ENCODE measurements at regions not wholly inside any gene's neighbourhood (a gene's known extent, or its start where the extent isn't known, plus 50 kb on each side); places are given as distances from the start of the nearest gene placed in this dataset.
A peak's percentile ranks its signal among the peaks of the same experiment; 100 is the strongest.
"Not testable (repeated sequence)": the region's sequence is repeated elsewhere in the genome, so short reads cannot be mapped to it uniquely, and the experiment has no call there.

GRCh38 chrX:69431420-69431819, 72.7 kb upstream of the NALF2 start:
- DNase-seq (ENCODE audit: low read depth in 2 of 2), result no peak

GRCh38 chrX:69430785-69431184, 73.3 kb upstream of the NALF2 start:
- DNase-seq (ENCODE audit: low read depth in 2 of 2), result no peak

- DNase-seq (ENCODE audit: low read depth in 2 of 2), result no peak
Measured at GRCh38 chrX:69429339-69430015, 74.6 kb upstream of the NALF2 start.

- DNase-seq (ENCODE audit: low read depth in 2 of 2), result no peak
Measured at GRCh38 chrX:69428216-69428615, 75.9 kb upstream of the NALF2 start.

GRCh38 chrX:69424910-69425309, 79.2 kb upstream of the NALF2 start:
- no peak for DNase-seq (ENCODE audit: low read depth in 2 of 2)

- DNase-seq (ENCODE audit: low read depth in 2 of 2), result no peak
Measured at GRCh38 chrX:69424161-69424560, 80.0 kb upstream of the NALF2 start.

GRCh38 chrX:69422208-69422607, 81.9 kb upstream of the NALF2 start:
- DNase-seq (ENCODE audit: low read depth in 2 of 2), result not testable (repeated sequence)

GRCh38 chrX:69415698-69416097, 88.4 kb upstream of the NALF2 start:
- DNase-seq (ENCODE audit: low read depth in 2 of 2), result no peak

GRCh38 chrX:69412661-69413060, 91.5 kb upstream of the NALF2 start:
- no peak for DNase-seq (ENCODE audit: low read depth in 2 of 2)

GRCh38 chrX:69398881-69399280, 105.2 kb upstream of the NALF2 start:
- DNase-seq (ENCODE audit: low read depth in 2 of 2), result no peak

- no peak for DNase-seq (ENCODE audit: low read depth in 2 of 2)
Measured at GRCh38 chrX:69396916-69397315, 107.2 kb upstream of the NALF2 start.

GRCh38 chrX:69395306-69395705, 108.8 kb upstream of the NALF2 start:
- DNase-seq (ENCODE audit: low read depth in 2 of 2), result no peak

- no peak for DNase-seq (ENCODE audit: low read depth in 2 of 2)
Measured at GRCh38 chrX:69389101-69389501, 115.0 kb upstream of the NALF2 start.

GRCh38 chrX:69388526-69388925, 115.6 kb upstream of the NALF2 start:
- DNase-seq (ENCODE audit: low read depth in 2 of 2), result no peak

GRCh38 chrX:69387567-69388487, 116.3 kb upstream of the NALF2 start:
- DNase-seq (ENCODE audit: low read depth in 2 of 2), result peak in 1 of 2 donors; percentile 9

- DNase-seq (ENCODE audit: low read depth in 2 of 2), result no peak
Measured at GRCh38 chrX:69386681-69387080, 117.4 kb upstream of the NALF2 start.

- DNase-seq (ENCODE audit: low read depth in 2 of 2), result no peak
Measured at GRCh38 chrX:69379412-69379811, 124.7 kb upstream of the NALF2 start.

GRCh38 chrX:69374569-69374968, 129.6 kb upstream of the NALF2 start:
- DNase-seq (ENCODE audit: low read depth in 2 of 2), result no peak

GRCh38 chrX:69372435-69372834, 131.7 kb upstream of the NALF2 start:
- DNase-seq (ENCODE audit: low read depth in 2 of 2), result no peak

GRCh38 chrX:69371159-69371558, 133.0 kb upstream of the NALF2 start:
- DNase-seq (ENCODE audit: low read depth in 2 of 2), result no peak

GRCh38 chrX:69369999-69370398, 134.1 kb upstream of the NALF2 start:
- DNase-seq (ENCODE audit: low read depth in 2 of 2), result no peak

- no peak for DNase-seq (ENCODE audit: low read depth in 2 of 2)
Measured at GRCh38 chrX:69366183-69366582, 137.9 kb upstream of the NALF2 start.

- no peak for DNase-seq (ENCODE audit: low read depth in 2 of 2)
Measured at GRCh38 chrX:69365755-69366154, 138.4 kb upstream of the NALF2 start.
